ENCODE measurements at regions not wholly inside any gene's neighbourhood (a gene's known extent, or its start where the extent isn't known, plus 50 kb on each side); places are given as distances from the start of the nearest gene placed in this dataset.

DNA sequence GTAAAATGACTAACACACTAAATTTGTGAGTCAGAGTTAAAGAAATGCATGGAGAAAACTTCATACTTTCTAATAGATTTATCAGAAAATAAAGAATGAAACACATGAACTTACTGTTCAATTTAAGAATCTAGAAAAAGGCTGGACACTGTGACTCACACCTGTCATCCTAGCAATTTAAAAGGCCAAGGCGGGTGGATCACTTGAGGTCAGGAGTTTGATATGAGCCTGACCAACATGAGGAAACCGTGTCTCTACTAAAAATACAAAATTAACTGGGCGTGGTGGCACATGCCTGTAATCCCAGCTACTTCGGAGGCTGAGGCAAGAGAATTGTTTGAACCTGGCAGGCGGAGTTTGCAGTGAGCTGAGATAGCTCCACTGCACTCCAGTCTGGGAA, 1106.2 kb upstream of the LRRN3 start:
- H3K9ac ChIP-seq (ENCODE audit: insufficient read depth, low read length, poor library complexity, severe bottlenecking), result no peak overlapping the region
- no peak overlapping the region for H3K4me3 ChIP-seq (replicated peaks in 1 of 3; ENCODE audit: low read depth in 2 of 3, low read length in 3 of 3)
- peaks cover 0 to 3% of the 10 kb centered on the region in 2 donors for H3K9me3 ChIP-seq (replicated peaks in 1 of 2; ENCODE audit: control insufficient read depth in 1 of 2, insufficient read depth in 1 of 2, low read length in 2 of 2)
- no peak overlapping the region for H3K4me2 ChIP-seq (replicated peaks; ENCODE audit: extremely low read depth, low read length, poor library complexity, severe bottlenecking)
- WGBS (ENCODE audit: insufficient coverage), result 80% methylated on average over 1 of the region's 5 CpGs
- intact Hi-C loops (cut with micrococcal nuclease), result no loop called here
- H2AFZ ChIP-seq (ENCODE audit: insufficient read depth, low read depth, low read length, poor library complexity, severe bottlenecking), result no peak overlapping the region
- H3K9me3 Mint-ChIP-seq, result peaks cover 0 to 7% (median 5%) of the 10 kb centered on the region in 7 donors
- no peak overlapping the region for H3K27ac Mint-ChIP-seq
- H3K4me1 Mint-ChIP-seq, result no peaks in the 10 kb centered on the region
- no peaks in the 10 kb centered on the region for H3K79me2 ChIP-seq (ENCODE audit: insufficient read depth, low read length)
- no peaks in the 10 kb centered on the region for H3K36me3 ChIP-seq (replicated peaks in 1 of 2; ENCODE audit: control insufficient read depth in 1 of 2, insufficient read depth in 2 of 2, low read length in 2 of 2)
- H3K36me3 Mint-ChIP-seq, result no peaks in the 10 kb centered on the region
- no peak overlapping the region for H3K4me3 Mint-ChIP-seq
- no peaks in the 10 kb centered on the region for H4K20me1 ChIP-seq (ENCODE audit: insufficient read depth, low read length)
- H3K27ac ChIP-seq (ENCODE audit: low read depth in 1 of 2, low read length in 2 of 2), result no peak overlapping the region
- no peaks in the 10 kb centered on the region for H3K27me3 ChIP-seq (ENCODE audit: control insufficient read depth in 2 of 2, insufficient read depth in 2 of 2, low read length in 2 of 2)
- H3K4me1 ChIP-seq (ENCODE audit: control insufficient read depth in 1 of 2, insufficient read depth in 2 of 2, low read length in 2 of 2), result no peaks in the 10 kb centered on the region
- DNase-seq, result no peak
- no peaks in the 10 kb centered on the region for H3K27me3 Mint-ChIP-seq (ENCODE audit: low read depth in 3 of 3)
- TF ChIP-seq, protein P1, sequence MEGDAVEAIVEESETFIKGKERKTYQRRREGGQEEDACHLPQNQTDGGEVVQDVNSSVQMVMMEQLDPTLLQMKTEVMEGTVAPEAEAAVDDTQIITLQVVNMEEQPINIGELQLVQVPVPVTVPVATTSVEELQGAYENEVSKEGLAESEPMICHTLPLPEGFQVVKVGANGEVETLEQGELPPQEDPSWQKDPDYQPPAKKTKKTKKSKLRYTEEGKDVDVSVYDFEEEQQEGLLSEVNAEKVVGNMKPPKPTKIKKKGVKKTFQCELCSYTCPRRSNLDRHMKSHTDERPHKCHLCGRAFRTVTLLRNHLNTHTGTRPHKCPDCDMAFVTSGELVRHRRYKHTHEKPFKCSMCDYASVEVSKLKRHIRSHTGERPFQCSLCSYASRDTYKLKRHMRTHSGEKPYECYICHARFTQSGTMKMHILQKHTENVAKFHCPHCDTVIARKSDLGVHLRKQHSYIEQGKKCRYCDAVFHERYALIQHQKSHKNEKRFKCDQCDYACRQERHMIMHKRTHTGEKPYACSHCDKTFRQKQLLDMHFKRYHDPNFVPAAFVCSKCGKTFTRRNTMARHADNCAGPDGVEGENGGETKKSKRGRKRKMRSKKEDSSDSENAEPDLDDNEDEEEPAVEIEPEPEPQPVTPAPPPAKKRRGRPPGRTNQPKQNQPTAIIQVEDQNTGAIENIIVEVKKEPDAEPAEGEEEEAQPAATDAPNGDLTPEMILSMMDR (IDR thresholded peaks at IDR 0.05), result no peak

DNA sequence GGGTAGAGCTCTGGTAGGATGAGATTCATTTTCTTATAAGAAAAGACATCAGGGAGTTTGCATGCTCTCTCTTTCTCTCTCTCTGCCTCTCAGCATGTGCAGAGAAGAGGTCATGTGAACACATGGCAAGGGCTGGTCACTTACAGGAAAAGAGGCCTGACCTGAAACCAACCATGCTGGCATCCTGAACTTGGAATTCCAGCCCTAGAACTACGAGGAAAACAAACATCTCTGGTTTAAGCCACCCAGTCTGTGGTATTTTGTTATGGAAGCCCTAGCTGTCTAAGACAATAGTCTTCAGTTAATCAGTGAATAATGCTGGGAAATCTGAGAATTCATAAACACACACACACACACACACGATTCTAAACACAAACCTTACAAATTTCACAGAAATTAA, 1104.2 kb upstream of the LRRN3 start:
- no peak for DNase-seq
- Mint-ChIP-seq H3K27me3 (ENCODE audit: low read depth in 3 of 3) (no peaks in the 10 kb centered on the region), H3K9me3 (peaks cover 0 to 7% (median 5%) of the 10 kb centered on the region in 7 donors), H3K4me1 (no peaks in the 10 kb centered on the region), H3K4me3 (no peak overlapping the region), H3K36me3 (no peaks in the 10 kb centered on the region), H3K27ac (no peak overlapping the region)
- peaks cover 0 to 3% of the 10 kb centered on the region in 2 donors for H3K9me3 ChIP-seq (replicated peaks in 1 of 2; ENCODE audit: control insufficient read depth in 1 of 2, insufficient read depth in 1 of 2, low read length in 2 of 2)
- H3K79me2 ChIP-seq (ENCODE audit: insufficient read depth, low read length), result no peaks in the 10 kb centered on the region
- no peaks in the 10 kb centered on the region for H3K4me1 ChIP-seq (ENCODE audit: control insufficient read depth in 1 of 2, insufficient read depth in 2 of 2, low read length in 2 of 2)
- WGBS (ENCODE audit: insufficient coverage), result no CpG with 5 or more reads among the region's 2 CpGs
- no peaks in the 10 kb centered on the region for H3K36me3 ChIP-seq (replicated peaks in 1 of 2; ENCODE audit: control insufficient read depth in 1 of 2, insufficient read depth in 2 of 2, low read length in 2 of 2)
- TF ChIP-seq, protein P1 (IDR thresholded peaks at IDR 0.05), result no peak
- no peak overlapping the region for H3K9ac ChIP-seq (ENCODE audit: insufficient read depth, low read length, poor library complexity, severe bottlenecking)
- H3K27ac ChIP-seq (ENCODE audit: low read depth in 1 of 2, low read length in 2 of 2), result no peak overlapping the region
- no peaks in the 10 kb centered on the region for H3K27me3 ChIP-seq (ENCODE audit: control insufficient read depth in 2 of 2, insufficient read depth in 2 of 2, low read length in 2 of 2)
- intact Hi-C loops (cut with micrococcal nuclease), result no loop called here
- no peaks in the 10 kb centered on the region for H4K20me1 ChIP-seq (ENCODE audit: insufficient read depth, low read length)
- no peak overlapping the region for H3K4me3 ChIP-seq (replicated peaks in 1 of 3; ENCODE audit: low read depth in 2 of 3, low read length in 3 of 3)
- H3K4me2 ChIP-seq (replicated peaks; ENCODE audit: extremely low read depth, low read length, poor library complexity, severe bottlenecking), result no peak overlapping the region
- H2AFZ ChIP-seq (ENCODE audit: insufficient read depth, low read depth, low read length, poor library complexity, severe bottlenecking), result no peak overlapping the region
